Prostate gland (tissue), 2 donors: ENCODE measurements at regions not wholly inside any gene's neighbourhood (a gene's known extent, or its start where the extent isn't known, plus 50 kb on each side); places are given as distances from the start of the nearest gene placed in this dataset.

Experiments used
- POLR2A ChIP-seq: fragments of 450-650 bp; IDR thresholded peaks from one replicate; pipeline ENCODE4 v1.6.1; 2016; ENCODE audit warnings: antibody characterized with exemption, mild to moderate bottlenecking
- POLR2AphosphoS5 ChIP-seq: sonication (generic); formaldehyde crosslinking; IDR thresholded peaks from one replicate; pipeline ENCODE4 v1.6.1; 2017; ENCODE audit warnings: antibody characterized with exemption
- TF ChIP-seq, protein P1 (sequence below), 4 experiments: fragments of 200-600 bp in 2 of 4; fragments of 450-650 bp in 2 of 4; sonication (generic) in 2 of 4; IDR thresholded peaks; 1 replicate in 3 of 4; 2 replicates in 1 of 4; pipeline ENCODE4 v1.5.1; 2016 to 2019; ENCODE audit warnings: antibody characterized with exemption in 4 of 4, mild to moderate bottlenecking in 2 of 4, moderate library complexity in 2 of 4

DNA sequence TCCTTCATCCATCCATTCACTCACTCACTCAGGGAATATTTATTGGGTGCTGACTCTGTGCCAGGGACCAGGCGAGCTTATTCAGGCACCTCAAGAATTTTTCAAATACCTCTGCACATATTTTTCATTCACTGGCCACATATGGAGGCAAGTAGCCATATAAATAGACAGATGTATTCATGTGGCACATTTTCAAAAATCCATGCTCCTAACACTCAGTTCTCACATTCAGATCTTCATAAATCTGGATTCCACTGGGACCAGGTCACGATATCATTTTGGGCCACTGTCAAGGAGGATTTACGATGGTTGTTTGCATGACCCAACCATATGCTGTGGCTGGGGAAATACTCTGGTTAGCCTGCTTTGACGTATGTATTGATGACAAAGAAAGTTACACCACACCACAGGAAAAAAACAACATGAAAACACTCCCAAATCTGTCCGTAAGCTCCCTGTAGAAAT, 241.8 kb upstream of the LRTM1 start:
- TF ChIP-seq, protein P1, sequence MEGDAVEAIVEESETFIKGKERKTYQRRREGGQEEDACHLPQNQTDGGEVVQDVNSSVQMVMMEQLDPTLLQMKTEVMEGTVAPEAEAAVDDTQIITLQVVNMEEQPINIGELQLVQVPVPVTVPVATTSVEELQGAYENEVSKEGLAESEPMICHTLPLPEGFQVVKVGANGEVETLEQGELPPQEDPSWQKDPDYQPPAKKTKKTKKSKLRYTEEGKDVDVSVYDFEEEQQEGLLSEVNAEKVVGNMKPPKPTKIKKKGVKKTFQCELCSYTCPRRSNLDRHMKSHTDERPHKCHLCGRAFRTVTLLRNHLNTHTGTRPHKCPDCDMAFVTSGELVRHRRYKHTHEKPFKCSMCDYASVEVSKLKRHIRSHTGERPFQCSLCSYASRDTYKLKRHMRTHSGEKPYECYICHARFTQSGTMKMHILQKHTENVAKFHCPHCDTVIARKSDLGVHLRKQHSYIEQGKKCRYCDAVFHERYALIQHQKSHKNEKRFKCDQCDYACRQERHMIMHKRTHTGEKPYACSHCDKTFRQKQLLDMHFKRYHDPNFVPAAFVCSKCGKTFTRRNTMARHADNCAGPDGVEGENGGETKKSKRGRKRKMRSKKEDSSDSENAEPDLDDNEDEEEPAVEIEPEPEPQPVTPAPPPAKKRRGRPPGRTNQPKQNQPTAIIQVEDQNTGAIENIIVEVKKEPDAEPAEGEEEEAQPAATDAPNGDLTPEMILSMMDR (IDR thresholded peaks at IDR 0.05), result no peak
- TF ChIP-seq POLR2AphosphoS5, result no peak
- TF ChIP-seq POLR2A, result no peak
